HK-2 (cell line): ENCODE measurements at regions not wholly inside any gene's neighbourhood (a gene's known extent, or its start where the extent isn't known, plus 50 kb on each side); places are given as distances from the start of the nearest gene placed in this dataset.

Experiments
- DNase-seq: peaks from one replicate; pipeline ENCODE4 v3.0.0-alpha.2; 2018; ENCODE audit not compliant: unreplicated experiment

DNA sequence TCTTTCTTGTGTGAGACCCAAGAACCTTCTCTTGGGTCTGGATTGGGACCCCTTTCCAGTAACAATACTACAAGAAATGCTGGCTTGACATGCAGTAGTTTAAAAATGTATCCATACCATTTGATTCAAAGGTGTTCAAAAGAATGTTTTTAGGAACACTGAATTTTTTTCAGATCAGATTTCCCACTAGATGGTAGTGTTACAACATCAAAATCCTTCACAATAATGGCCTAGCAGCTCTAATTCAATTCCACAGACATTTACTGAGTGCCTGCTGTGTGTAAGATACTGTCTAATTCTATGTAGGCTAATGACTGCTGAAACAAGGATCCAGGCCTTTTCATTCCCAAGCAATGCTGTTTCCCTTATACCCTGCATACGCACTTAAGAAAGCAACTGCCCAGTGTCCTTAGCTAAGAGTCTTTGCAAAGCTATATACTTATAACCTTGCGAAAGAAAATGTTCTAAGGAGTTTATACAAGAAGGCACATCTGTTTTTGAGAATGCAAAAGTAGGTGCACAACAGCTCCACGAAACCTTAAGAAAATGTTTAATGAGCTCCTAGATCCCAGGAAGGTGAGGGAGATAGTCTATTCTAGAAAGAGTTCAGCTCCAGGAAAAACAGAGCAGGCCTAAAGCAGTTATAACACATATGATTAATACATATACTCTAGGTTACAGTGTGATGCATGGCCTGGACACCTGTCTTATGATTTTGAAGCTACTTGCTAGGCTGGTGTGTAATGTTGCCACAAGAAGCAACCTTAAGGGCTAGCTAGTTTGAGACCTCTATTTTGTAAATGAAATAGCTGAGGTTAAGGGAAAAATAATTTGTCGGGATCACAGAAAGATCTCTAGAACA is 50.9 kb upstream of the PKP2 start:
- DNase-seq: no peak

DNA sequence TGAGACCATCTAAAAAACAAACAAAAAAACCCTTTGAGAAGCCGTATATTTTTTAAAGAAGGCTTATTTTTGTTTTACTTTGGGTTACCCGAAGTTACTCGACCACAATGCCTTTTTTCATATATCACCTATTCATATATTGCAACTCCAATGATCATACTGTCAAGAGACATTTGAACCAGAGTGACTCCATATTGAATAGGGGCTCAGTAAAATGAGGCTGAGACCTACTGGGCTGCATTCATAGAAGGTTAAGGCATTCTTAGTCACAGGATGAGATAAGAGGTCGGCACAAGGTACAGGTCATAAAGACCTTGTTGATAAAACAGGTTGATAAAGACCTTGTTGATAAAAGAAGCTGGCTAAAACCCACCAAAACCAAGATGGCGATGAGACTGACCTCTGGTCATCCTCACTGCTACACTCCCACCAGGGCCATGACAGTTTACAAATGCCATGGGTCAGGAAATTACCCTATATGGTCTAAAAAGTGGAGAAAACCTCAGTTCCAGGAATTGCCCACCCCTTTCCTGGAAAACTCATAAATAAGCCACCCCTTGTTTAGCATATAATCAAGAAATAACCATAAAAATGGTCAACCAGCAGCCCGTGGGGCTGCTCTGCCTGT is 50.0 kb upstream of the PKP2 start:
- DNase-seq: no peak
